Right lobe of liver (tissue), 4 donors: ENCODE measurements at regions not wholly inside any gene's neighbourhood (a gene's known extent, or its start where the extent isn't known, plus 50 kb on each side); places are given as distances from the start of the nearest gene placed in this dataset.

Experiments used
- CTCF ChIP-seq, 4 donors: fragments of 200-600 bp in 3 of 4; fragments of 450-650 bp in 1 of 4; IDR thresholded peaks; one replicate each; pipeline versions ENCODE4 v1.5.1 to v1.8.0; 2016 to 2022; ENCODE audit warnings: antibody characterized with exemption in 4 of 4, mild to moderate bottlenecking in 2 of 4
- POLR2A ChIP-seq: fragments of 450-650 bp; IDR thresholded peaks from one replicate; pipeline ENCODE4 v1.6.1; 2017; ENCODE audit warnings: antibody characterized with exemption, mild to moderate bottlenecking
- donor health status: DM: no; HTN: no; CAD: no.
- donor health status: DM: no; HTN: no; CAD: no.
- donor health status: DM: no; HTN: yes; CAD: no.

GRCh38 chr14:73787486-73788316, 63.9 kb upstream of the PTGR2 start:
- TF ChIP-seq CTCF (IDR thresholded peaks at IDR 0.05) (no peak), POLR2A (no peak)
